Testis (tissue), 2 donors: ENCODE measurements at regions not wholly inside any gene's neighbourhood (a gene's known extent, or its start where the extent isn't known, plus 50 kb on each side); places are given as distances from the start of the nearest gene placed in this dataset.
A peak's percentile ranks its signal among the peaks of the same experiment; 100 is the strongest.
"Not testable (repeated sequence)": the region's sequence is repeated elsewhere in the genome, so short reads cannot be mapped to it uniquely, and the experiment has no call there.

ENCODE experiments used
- DNase-seq: peaks from one replicate; pipeline ENCODE4 v3.0.0-alpha.2; 2019
- H3K27ac ChIP-seq, 2 donors: fragments of 200-600 bp; sonication (generic); one replicate each; pipeline ENCODE4 v1.5.1; 2019
- H3K27me3 ChIP-seq: fragments of 200-600 bp; sonication (generic); one replicate; pipeline ENCODE4 v1.5.1; 2019
- H3K36me3 ChIP-seq: fragments of 200-600 bp; sonication (generic); one replicate; pipeline ENCODE4 v1.5.1; 2017; ENCODE audit warnings: low read depth; ENCODE audit errors: missing control alignments
- H3K4me1 ChIP-seq: fragments of 200-600 bp; sonication (generic); one replicate; pipeline ENCODE4 v1.5.1; 2019
- H3K4me3 ChIP-seq, 2 donors: fragments of 200-600 bp; sonication (generic); one replicate each; pipeline ENCODE4 v1.5.1; 2017 to 2019
- H3K9me3 ChIP-seq: fragments of 200-600 bp; sonication (generic); one replicate; pipeline ENCODE4 v1.5.1; 2017
- POLR2A ChIP-seq: fragments of 450-650 bp; IDR thresholded peaks from one replicate; pipeline ENCODE4 v1.6.1; 2017; ENCODE audit warnings: antibody characterized with exemption, mild to moderate bottlenecking, moderate library complexity
- WGBS, 2 donors: methylation state at CpG; one replicate each; pipeline ENCODE4 v1.1.5; 2018; 5-methylcytosine and 5-hydroxymethylcytosine counted together
- intact Hi-C: fragments of 100-400 bp; cut with DNase I; formaldehyde crosslinking; loops from one replicate; pipeline ENCODE4 v1.15.1; 2023; ENCODE audit warnings: low total_unique reads
- TF ChIP-seq, protein P1 (sequence below), 3 experiments: fragments of 450-650 bp in 2 of 3; fragments of 200-600 bp in 1 of 3; sonication (generic) in 1 of 3; IDR thresholded peaks; one replicate each; pipeline ENCODE4 v1.5.1; 2016 to 2019; ENCODE audit warnings: antibody characterized with exemption in 3 of 3, mild to moderate bottlenecking in 2 of 3, moderate library complexity in 1 of 3

DNA sequence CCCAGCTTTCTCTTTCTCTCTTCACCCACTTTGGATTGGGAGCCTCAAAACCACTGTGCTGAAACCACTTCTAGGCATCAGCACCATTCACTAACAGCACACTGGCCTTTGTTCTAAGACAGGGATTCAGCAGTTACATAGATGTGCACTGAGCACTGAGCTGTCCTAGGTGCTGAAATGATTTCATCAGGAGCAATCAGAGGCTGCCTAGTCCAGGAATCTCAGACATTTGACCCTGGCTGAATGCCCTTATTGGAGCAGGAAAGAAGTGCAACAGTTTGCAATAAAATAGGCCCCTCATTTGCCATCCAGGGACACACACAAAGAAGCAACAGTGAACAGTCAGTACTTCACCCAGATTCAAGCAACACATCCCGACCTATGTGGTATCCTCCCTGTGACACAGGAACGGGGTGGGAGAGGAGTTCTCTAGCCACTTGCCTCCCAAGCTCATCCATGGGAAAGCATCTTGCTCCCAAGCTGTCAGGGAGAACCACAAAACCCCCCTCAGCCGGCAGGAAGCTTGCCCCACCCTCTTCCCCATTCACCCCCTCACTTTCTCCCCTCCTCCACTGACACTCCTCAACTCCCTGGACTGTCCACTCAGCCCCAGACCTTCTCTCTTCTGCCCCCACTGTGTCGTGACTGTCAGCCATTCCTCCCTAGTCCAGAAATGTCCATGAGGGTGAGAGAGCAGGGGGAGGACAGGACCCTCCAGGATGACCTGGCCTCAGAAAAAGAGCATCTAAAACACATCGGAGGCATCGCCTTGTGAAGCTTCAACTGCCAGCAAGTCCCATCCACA, 304.4 kb downstream of the PREX1 start:
- Histone ChIP-seq H3K27ac (no peak overlapping the region), H3K9me3 (no peaks in the 10 kb centered on the region), H3K27me3 (no peaks in the 10 kb centered on the region), H3K4me3 (no peak overlapping the region), H3K4me1 (no peaks in the 10 kb centered on the region), H3K36me3 (no peaks in the 10 kb centered on the region)
- peak; percentile 69 for DNase-seq
- TF ChIP-seq, protein P1, sequence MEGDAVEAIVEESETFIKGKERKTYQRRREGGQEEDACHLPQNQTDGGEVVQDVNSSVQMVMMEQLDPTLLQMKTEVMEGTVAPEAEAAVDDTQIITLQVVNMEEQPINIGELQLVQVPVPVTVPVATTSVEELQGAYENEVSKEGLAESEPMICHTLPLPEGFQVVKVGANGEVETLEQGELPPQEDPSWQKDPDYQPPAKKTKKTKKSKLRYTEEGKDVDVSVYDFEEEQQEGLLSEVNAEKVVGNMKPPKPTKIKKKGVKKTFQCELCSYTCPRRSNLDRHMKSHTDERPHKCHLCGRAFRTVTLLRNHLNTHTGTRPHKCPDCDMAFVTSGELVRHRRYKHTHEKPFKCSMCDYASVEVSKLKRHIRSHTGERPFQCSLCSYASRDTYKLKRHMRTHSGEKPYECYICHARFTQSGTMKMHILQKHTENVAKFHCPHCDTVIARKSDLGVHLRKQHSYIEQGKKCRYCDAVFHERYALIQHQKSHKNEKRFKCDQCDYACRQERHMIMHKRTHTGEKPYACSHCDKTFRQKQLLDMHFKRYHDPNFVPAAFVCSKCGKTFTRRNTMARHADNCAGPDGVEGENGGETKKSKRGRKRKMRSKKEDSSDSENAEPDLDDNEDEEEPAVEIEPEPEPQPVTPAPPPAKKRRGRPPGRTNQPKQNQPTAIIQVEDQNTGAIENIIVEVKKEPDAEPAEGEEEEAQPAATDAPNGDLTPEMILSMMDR (IDR thresholded peaks at IDR 0.05): no peak
- no peak for TF ChIP-seq POLR2A
- intact Hi-C loops: no loop called here
- WGBS, 2 donors: 65 to 69% methylated on average over 6 of the region's 6 CpGs

DNA sequence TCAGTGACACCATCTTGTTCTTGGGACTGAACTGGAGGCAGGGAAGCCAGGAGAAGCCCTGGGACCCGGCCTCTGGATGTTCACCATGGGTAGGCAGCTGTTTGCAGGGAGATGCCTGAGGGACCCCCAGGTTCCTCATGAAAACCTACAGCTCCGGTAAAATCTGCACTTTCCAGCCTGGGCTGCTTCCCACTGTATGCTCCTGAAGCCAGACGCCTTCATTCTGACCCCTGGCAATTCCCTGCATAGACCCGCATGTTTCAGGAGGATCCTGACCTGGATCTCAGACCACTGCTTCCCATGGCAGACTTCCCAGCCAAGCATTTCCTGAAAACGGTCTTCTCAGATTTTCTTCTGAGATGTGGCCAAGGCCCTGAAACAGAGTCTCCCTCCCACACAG, 306.7 kb downstream of the PREX1 start:
- Histone ChIP-seq H3K9me3 (no peaks in the 10 kb centered on the region), H3K4me1 (no peaks in the 10 kb centered on the region), H3K4me3 (no peak overlapping the region), H3K27me3 (no peaks in the 10 kb centered on the region), H3K27ac (no peak overlapping the region), H3K36me3 (no peaks in the 10 kb centered on the region)
- 50 to 64% methylated on average over 3 to 5 of the region's 5 CpGs for WGBS, 2 donors
- no peak for DNase-seq
- intact Hi-C loops: no loop called here
- TF ChIP-seq, protein P1 (IDR thresholded peaks at IDR 0.05): no peak
- TF ChIP-seq POLR2A: no peak

DNA sequence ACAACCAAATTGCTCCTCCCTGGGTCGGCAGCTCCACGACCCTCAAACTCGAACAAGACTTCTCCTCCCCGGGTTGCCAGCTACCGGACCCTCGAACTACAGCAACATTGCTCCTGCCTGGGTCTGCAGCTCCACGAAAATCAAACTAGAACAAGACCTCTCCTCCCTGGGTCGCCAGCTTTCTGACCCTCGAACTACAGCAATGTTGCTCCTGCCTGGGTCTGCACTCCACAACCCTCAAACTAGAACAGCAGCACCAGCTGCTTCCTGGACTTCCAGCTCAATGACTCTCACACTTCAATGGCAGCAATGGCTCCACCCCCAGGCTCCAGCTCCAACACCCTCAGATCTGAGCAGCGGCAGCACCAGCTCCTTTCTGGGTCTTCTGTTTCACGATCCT, 311.6 kb downstream of the PREX1 start:
- H3K27me3 ChIP-seq, H3K36me3 ChIP-seq, intact Hi-C loops, H3K27ac ChIP-seq, H3K4me1 ChIP-seq, H3K4me3 ChIP-seq, H3K9me3 ChIP-seq: not testable (repeated sequence)
- 69 to 73% methylated on average over 11 of the region's 11 CpGs for WGBS, 2 donors
- peak; percentile 32 for DNase-seq

DNA sequence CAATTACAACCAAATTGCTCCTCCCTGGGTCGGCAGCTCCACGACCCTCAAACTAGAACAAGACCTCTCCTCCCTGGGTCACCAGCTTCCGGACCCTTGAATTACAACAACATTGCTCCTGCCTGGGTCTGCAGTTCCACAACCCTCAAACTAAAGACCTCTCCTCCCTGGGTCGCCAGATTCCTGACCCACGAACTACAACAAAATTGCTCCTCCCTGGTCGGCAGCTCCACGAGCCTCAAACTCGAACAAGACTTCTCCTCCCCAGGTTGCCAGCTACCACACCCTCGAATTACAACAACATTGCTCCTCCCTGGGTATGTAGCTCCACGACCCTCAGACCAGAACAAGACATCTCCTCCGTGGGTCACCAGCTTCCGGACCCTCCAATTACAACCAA, 313.2 kb downstream of the PREX1 start:
- H3K27ac ChIP-seq, H3K9me3 ChIP-seq, intact Hi-C loops, H3K36me3 ChIP-seq, H3K4me1 ChIP-seq, H3K4me3 ChIP-seq, H3K27me3 ChIP-seq, DNase-seq: not testable (repeated sequence)
- 88 to 91% methylated on average over 9 to 12 of the region's 12 CpGs for WGBS, 2 donors

DNA sequence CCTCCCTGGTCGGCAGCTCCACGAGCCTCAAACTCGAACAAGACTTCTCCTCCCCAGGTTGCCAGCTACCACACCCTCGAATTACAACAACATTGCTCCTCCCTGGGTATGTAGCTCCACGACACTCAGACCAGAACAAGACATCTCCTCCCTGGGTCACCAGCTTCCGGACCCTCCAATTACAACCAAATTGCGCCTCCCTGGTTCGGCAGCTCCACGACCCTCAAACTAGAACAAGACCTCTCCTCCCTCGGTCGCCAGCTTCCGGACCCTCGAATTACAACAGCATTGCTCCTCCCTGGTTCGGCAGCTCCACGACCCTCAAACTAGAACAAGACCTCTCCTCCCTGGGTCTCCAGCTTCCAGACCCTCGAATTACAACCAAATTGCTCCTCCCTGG, 315.3 kb downstream of the PREX1 start:
- intact Hi-C loops, H3K27ac ChIP-seq, H3K9me3 ChIP-seq, H3K36me3 ChIP-seq, H3K27me3 ChIP-seq, H3K4me1 ChIP-seq, H3K4me3 ChIP-seq, DNase-seq: not testable (repeated sequence)
- WGBS, 2 donors: 85 to 93% methylated on average over 14 to 16 of the region's 16 CpGs

DNA sequence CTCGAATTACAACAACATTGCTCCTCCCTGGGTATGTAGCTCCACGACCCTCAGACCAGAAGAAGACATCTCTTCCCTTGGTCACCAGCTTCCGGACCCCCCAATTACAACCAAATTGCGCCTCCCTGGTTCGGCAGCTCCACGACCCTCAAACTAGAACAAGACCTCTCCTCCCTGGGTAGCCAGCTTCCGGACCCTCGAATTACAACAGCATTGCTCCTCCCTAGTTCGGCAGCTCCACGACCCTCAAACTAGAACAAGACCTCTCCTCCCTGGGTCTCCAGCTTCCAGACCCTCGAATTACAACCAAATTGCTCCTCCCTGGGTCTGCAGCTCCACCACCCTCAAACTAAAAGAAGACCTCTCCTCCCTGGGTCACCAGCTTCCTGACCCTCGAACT, 322.7 kb downstream of the PREX1 start:
- intact Hi-C loops: not testable (repeated sequence)
- 85% methylated on average over 12 of the region's 12 CpGs for WGBS, 2 donors

DNA sequence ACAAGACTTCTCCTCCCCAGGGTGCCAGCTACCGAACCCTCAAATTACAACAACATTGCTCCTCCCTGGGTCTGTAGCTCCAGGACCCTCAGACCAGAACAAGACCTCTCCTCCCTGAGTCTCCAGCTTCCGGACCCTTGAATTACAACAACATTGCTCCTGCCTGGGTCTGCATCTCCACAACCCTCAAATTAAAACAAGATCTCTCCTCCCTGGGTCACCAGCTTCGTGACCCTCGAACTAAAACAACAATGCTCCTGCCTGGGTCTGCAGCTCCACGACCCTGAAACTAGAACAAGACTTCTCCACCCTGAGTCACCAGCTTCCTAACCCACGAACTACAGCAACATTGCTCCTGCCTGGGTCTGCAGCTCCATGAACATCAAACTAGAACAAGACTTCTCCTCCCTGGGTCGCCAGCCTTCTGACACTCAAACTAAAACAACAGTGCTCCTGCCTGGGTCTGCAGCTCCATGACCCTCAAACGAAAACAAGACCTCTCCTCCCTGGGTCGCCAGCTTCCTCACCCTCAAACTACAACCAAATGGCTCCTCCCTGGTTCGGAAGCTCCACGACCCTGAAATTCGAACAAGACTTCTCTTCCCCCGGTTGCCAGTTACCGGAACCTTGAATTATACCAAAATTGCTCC, 324.5 kb downstream of the PREX1 start:
- WGBS, 2 donors: 72 to 81% methylated on average over 11 to 14 of the region's 14 CpGs

More for the DNA sequence above, 322.7 kb downstream of the PREX1 start:
- not testable (repeated sequence) for H3K36me3 ChIP-seq, H3K27ac ChIP-seq, H3K4me1 ChIP-seq, H3K27me3 ChIP-seq, H3K9me3 ChIP-seq, H3K4me3 ChIP-seq, DNase-seq

More for the DNA sequence above, 324.5 kb downstream of the PREX1 start:
- Histone ChIP-seq H3K36me3 (no peaks in the 10 kb centered on the region), H3K4me1 (no peaks in the 10 kb centered on the region), H3K27ac (no peak overlapping the region), H3K4me3 (no peak overlapping the region), H3K9me3 (no peaks in the 10 kb centered on the region), H3K27me3 (no peaks in the 10 kb centered on the region)
- intact Hi-C loops: no loop called here
- no peak for DNase-seq
- TF ChIP-seq, protein P1 (IDR thresholded peaks at IDR 0.05): no peak
- no peak for TF ChIP-seq POLR2A
